ENCODE measurements at regions not wholly inside any gene's neighbourhood (a gene's known extent, or its start where the extent isn't known, plus 50 kb on each side); places are given as distances from the start of the nearest gene placed in this dataset.

- TF ChIP-seq, protein P1, sequence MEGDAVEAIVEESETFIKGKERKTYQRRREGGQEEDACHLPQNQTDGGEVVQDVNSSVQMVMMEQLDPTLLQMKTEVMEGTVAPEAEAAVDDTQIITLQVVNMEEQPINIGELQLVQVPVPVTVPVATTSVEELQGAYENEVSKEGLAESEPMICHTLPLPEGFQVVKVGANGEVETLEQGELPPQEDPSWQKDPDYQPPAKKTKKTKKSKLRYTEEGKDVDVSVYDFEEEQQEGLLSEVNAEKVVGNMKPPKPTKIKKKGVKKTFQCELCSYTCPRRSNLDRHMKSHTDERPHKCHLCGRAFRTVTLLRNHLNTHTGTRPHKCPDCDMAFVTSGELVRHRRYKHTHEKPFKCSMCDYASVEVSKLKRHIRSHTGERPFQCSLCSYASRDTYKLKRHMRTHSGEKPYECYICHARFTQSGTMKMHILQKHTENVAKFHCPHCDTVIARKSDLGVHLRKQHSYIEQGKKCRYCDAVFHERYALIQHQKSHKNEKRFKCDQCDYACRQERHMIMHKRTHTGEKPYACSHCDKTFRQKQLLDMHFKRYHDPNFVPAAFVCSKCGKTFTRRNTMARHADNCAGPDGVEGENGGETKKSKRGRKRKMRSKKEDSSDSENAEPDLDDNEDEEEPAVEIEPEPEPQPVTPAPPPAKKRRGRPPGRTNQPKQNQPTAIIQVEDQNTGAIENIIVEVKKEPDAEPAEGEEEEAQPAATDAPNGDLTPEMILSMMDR (conservative IDR thresholded peaks at IDR 0.05; ENCODE audit: low read length) = no peak
- no peak for TF ChIP-seq EZH2phosphoT487 (IDR thresholded peaks at IDR 0.05; ENCODE audit: borderline replicate concordance)
Observed at GRCh38 chr20:58017970-58018530, 210.4 kb downstream of the ANKRD60 start.
